GM18907 (cell line): ENCODE measurements at regions not wholly inside any gene's neighbourhood (a gene's known extent, or its start where the extent isn't known, plus 50 kb on each side); places are given as distances from the start of the nearest gene placed in this dataset.
"Not testable (repeated sequence)": the region's sequence is repeated elsewhere in the genome, so short reads cannot be mapped to it uniquely, and the experiment has no call there.

Source experiments
- ATAC-seq: cut with Tn5 transposase; IDR thresholded peaks from one replicate; pipeline ENCODE4 v1.9.1; 2021; ENCODE audit warnings: mild to moderate bottlenecking, moderate library complexity; ENCODE audit not compliant: unreplicated experiment

DNA sequence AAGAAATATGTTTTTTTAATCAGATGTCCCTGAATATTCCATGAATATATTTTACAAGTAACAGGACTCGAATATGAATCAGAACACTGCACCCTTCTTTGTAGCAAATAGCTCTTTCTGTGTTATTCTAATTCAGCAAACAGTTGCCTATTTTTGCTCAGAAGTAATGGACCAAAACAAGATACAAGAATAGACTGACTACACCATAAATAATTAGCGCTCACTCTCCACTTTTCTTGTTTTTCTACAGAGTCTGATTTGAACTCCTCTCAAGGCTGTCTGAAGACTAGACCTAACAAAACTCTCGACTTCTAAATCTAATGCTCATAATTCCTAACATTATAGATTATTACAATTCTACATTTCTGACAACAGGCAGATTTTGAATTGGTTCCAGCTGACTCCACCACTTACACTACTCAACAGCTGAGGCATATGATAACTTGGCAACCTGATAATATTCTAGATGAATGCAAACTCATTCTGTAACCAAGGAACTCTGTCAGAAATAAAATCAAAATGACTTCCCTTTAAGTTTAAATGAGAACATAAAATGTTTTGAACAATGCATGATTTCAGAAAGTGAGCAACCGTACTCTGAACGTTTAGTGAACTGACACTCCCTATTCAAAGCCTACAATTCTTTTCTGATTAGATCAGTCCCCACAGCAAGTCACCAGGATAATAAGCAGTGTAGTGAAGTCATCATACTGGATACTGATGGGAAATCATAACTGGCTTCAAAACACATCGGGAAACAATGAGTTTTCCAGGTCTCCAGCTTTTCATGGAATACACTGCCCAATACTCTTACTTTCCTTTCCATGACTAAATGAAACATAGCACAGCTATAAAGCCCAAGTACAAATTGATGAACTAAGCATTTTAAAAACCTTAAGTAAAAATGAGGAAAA lies 114.2 kb upstream of the BEND6 start:
- no peak for ATAC-seq

DNA sequence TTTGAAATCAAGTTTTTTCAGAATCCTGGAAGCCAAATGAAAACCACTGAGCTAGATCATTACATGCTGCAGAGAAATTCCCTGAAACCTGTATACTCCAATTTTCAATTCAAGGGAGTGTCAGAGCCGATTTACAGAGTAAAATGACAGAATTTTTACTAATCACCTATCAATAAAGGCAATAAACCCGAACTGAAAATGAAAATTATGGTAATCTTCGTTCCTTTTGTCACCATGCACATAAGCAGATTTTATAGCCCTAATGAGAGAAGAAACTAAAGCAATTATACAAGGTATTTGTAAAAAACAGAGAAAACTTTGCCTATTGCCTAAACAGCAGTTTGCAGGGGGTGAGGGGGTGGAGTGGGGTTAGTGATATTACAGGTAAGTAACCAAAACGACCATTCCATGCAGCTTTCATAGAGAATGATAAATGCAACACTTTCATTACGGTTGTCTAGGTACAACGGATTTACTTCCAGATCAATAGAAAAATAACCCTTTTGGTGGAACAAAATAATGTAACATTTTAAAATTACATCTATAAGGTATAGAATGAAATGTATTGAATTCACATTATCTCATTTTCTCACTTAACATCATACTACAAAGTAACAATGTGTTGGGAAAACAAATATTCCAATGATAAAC lies 115.2 kb upstream of the BEND6 start:
- no peak for ATAC-seq

DNA sequence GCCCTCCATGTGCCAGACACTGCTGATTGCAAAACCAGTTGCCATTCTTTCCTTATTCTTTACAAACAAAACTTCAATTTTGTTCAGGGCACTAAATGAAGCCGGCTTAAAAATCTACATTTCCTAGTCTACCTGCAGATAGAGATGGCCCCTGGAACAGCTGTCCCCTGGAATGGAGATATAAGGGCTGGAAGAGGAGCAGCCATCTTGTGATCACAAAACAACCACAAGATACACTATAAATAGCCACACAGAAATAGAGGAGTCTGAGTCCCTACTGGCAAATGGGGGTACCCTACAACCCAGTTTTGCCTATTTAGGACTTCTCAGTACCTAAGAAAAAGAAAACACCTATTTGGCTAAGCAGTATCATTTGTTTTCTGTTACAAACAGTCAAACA lies 115.9 kb upstream of the BEND6 start:
- ATAC-seq, result no peak

DNA sequence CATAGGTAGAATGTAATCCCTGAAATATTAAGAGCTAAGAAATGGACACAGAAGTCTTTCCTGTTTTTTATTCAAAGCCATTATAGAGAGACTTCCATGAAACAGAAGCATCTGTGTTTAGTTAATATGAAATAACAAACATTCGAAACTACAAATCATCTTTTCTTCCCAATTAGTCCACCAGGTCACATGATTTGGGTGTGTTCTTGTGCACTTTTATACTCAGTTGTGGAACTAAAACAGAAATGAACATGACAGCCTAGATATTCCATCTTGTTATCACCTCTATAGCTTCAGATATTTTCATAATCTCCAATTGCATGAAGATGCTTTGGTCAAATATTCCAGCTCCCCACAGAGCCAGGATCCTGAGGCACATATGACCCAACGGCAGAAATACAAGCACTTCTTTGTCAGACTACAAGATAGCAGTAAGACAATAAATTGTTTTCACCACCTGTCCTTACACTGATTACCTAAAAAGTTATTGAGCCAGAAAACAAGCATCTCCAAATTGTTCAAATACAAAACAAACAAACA lies 116.8 kb upstream of the BEND6 start:
- no peak for ATAC-seq

DNA sequence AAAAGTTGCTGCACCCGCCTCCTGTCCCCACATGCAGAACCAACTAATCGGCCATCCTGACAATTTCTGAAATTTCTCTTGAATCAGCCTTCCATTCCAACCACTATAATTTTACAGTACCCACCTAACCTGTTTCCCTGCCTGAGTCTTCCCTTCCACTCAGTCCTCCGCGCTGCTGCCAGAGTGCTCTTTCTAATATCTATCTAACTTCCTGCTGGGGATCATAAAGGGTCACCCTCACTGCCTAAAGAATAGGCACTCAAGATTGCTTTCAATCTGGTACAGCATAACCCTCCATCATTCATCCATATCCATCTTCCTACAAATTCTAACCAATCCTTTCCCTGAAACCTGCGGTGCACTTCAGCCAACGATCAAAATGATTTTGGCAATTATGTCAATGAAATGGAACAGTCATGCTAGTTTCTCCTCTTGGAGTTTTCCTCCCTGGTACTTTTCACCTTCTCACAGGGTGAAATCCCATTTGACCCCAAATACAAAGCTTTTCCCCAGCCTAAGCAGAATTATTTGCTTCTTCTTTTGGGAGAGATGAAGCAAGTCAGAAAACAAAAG lies 117.5 kb upstream of the BEND6 start:
- ATAC-seq, result no peak

DNA sequence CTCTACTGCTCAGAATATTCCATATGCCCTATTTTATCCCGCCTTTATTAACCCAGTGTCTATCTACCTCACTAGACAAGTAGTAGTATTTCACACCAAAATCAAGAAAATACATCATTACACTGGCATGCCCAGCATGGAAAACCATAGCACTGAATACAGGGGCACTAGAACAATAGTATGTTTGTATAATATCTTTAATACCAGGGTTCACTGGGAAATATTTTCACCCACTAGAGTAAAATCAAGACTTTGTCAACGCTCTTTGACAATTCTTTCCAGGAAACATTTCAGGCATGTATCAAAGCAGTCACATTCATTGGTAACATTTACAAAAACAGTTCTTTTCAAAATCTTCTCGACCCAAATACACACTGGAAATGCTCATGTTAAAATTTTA lies 119.3 kb upstream of the BEND6 start:
- ATAC-seq, result no peak

DNA sequence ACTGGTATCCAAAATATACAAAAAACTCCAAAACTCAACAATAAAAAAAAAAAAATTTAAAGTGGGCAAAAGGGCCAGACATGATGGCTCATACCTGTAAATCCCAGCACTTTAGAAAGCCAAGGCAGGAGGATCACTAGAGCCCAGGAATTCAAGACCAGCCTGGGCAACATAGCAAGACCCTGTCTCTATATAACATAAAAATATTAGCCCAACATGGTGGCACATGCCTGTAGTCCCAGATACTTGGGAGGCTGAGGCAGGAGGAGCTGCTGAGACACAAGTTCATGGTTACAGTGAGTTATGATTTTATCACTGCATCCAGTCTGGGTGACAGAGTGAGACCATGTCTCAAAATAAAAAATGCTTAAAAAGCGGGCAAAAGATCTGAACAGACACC lies 121.0 kb upstream of the BEND6 start:
- ATAC-seq, result no peak

DNA sequence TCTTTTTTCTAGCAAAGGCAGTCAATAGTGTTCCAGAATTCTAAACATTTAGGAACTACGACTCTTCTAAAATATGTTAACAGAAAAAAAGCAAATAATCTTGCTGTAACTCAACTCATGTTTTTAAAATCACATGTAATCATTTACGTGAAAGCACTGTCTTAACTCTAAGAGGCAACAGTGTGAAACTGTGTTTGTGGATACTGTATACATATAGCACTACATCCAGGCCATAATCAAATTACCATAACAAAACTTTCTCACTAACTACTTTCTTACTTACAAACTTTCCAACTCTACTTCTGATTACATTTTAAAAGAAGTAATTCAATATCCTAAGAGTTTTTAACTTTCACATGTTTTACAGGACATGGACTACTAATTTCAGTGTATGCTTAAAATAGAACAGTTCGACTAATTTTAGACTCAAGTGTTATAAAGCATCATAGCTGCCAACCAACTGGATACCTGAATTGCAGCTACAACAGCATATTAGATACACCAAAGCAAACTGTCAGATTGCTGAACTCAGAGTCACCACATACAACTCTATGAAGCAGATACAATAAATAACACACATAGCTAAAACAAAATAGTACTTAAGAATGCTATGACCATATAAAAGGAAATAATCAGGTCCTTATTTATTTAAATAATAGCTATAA lies 121.6 kb upstream of the BEND6 start:
- no peak for ATAC-seq

DNA sequence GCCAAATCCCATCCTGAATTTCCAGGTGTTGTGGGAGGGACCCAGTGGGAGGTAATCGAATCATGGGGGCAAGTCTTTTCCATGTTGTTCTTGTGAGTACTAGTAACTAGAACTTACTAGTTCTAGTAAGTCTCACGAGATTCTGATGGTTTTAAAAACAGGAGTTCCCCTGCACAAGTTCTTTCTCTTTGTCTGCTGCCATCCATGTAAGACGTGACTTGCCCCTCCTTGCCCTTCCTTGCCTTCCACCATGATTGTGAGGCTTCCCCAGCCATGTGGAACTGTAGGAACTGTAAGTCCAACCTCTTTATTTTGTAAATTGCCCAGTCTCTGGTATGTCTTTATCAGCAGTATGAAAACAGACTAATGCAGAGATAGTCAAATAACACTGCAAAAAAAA lies 122.7 kb upstream of the BEND6 start:
- no peak for ATAC-seq

DNA sequence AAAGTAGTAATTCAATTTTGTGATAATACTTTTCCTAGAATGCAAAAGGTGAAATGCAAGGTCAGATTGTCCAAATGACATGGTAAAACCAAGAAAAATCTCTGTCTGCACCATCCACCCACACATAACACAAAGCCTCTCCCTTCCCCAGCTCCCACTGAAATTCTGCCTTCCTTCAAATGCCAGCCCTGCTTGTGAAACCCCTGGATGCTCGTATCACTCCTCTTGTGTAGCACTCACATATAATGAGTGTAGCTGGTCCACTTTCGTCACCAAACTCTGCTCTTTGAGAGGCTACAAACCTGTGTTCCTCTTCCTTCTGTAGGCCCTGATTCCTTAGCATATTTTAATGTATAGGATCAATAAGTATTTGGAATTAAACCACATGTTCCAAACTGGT lies 123.6 kb upstream of the BEND6 start:
- ATAC-seq, result no peak

DNA sequence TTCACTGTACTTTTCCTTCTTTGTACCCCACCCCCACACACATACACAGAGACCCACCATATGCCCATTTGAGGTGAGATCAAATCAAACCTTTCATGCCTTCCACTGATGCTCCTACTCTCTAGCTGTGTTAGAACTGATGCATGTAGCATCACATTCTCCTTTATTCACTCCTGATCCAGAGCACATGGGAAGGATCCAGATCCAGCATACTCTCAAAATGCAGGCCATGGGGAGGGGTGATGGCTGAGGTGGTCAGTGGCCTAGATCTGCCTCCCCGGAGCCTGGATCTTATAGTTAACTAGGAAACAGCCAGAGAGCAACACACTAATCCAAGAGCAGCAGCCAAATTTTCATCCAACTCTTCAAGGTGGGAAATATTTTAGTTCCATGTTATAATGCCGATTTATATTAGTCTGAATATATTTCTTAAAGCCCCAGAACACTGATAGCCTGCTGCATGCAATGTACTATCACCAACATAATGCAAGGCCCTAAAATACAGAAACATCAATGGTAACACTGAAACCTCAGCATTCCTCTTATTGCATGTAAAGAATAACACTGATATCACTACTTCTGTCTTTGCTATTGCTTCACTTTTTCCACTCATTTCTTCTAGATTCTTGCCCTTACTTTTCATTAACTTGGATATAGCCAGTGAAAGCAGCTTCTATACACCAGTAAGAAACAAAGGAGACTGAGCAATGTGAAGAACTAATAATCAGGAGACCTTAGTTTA lies 126.8 kb upstream of the BEND6 start:
- ATAC-seq, result no peak

DNA sequence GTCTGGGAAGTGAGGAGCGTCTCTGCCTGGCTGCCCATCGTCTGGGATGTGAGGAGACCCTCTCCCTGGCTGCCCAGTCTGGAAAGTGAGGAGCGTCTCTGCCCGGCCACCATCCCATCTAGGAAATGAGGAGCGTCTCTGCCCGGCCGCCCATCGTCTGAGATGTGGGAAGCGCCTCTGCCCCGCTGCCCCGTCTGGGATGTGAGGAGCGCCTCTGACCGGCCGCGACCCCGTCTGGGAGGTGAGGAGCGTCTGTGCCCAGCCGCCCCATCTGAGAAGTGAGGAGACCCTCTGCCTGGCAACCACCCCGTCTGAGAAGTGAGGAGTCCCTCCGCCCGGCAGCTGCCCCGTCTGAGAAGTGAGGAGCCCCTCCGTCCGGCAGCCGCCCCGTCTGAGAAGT lies 130.5 kb upstream of the BEND6 start:
- not testable (repeated sequence) for ATAC-seq

- no peak for ATAC-seq
Observed at GRCh38 chr6:56821005-56821432, 133.9 kb upstream of the BEND6 start.

DNA sequence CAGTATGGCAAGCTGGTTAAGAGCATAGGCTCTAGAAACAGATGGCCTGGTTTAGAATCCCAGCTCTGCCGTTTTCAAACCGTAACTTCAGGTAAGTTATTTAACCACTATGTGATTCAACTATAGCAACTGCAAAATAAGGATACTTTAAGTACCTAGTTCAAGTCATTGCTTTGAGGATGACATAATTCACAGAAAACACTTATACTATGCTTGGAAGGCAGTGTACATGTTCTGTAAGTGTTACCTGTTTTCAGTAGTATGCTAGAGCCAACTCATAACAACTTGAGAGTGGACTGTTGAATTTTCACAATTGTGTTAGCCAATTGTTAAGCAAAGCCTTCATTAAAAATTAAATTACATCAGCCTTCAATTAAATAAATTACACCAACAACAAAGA lies 134.8 kb upstream of the BEND6 start:
- ATAC-seq, result no peak

DNA sequence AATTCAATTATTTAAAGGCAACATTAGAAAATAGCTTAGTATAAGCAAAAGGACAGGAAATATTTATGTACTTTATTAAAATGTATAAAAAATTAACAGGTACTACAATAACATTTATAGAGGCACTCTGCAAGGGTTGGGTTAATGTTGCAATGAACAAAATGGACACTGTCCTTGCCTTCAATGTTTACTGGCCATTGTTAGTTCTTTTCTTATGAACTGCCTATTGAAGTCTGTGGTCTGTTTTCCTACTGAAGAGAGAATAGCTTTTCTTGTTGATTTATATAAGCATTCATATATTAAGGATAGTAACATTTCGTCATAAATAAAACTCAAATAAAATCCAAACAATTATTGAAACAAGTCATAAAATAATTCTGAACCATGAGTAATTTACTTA lies 135.3 kb upstream of the BEND6 start:
- no peak for ATAC-seq

DNA sequence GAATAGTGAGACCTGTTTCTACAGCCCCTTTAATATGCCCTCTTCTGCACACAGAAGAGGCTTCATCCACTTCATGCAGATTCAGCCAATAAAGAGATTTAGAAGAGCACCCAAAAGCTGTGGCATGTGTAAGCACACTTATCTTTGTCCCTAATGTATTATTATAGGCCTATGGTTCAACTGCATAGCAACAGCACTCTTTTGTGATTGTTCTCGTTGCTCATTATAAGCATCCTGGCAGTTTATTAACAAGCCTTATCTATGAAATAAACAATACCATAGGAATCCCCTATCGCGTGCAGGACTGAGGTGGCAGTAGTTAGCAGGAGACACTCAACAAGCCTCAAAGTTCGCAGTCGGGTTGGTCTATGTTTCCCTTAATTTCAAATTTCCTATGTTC lies 138.5 kb upstream of the BEND6 start:
- ATAC-seq, result no peak

GRCh38 chr6:56815436-56815835 lies 139.5 kb upstream of the BEND6 start:
- no peak for ATAC-seq

DNA sequence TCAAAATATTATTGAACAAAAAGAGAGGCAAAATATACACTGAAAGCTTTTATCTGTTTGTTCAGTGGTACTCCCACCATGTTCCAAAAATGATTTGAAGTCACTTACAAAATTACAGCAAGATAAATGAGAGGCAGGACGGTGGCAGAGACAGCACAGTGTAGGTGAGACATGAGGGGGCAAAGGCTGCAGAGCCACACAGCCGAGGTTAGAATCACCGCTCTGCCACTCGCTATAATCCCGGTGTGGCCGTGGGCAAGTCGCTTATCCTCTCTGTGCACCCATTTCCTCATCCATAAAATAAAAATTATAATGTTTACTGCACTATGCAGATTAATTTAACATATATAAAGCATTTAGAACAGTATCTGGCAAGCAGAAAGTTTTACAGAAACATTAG lies 140.1 kb upstream of the BEND6 start:
- no peak for ATAC-seq

GRCh38 chr6:56814308-56814707 lies 140.6 kb upstream of the BEND6 start:
- ATAC-seq, result no peak

- not testable (repeated sequence) for ATAC-seq
Observed at GRCh38 chr6:56812851-56813250, 142.1 kb upstream of the BEND6 start.
